ENCODE measurements at regions not wholly inside any gene's neighbourhood (a gene's known extent, or its start where the extent isn't known, plus 50 kb on each side); places are given as distances from the start of the nearest gene placed in this dataset.

DNA sequence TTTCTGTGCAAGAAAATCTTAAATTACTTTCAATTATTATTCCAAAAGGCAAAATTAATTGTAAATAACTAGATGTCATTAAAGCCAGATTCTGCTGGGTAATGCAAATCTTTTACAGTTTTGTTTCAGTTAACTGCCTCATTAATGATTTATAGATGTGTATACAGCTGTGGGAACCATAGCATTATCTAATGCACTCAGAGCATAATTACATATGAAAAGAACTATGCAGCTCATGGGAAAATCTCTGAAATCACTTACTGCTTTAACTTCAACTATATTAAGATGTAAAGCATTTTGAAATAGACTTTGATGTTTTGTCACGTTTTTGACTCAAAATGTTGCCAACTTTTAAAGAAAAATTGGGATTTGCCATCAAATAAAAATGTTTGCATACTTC, 630.3 kb upstream of the KLHL4 start:
- Histone ChIP-seq H3K27ac (no peak overlapping the region), H3K36me3 (no peaks in the 10 kb centered on the region), H3K27me3 (no peaks in the 10 kb centered on the region), H3K4me3 (no peak overlapping the region), H3K4me1 (no peaks in the 10 kb centered on the region), H3K9me3 (peaks cover 0 to 4% (median 0%) of the 10 kb centered on the region in 12 donors)
- 0 to 14% (median 2%) methylated on average over 1 of the region's 1 CpG for WGBS, 4 donors
- intact Hi-C loops (cut with DNase I): no loop called here
- no peak for ATAC-seq
- DNase-seq: no peak
- TF ChIP-seq, protein P1, sequence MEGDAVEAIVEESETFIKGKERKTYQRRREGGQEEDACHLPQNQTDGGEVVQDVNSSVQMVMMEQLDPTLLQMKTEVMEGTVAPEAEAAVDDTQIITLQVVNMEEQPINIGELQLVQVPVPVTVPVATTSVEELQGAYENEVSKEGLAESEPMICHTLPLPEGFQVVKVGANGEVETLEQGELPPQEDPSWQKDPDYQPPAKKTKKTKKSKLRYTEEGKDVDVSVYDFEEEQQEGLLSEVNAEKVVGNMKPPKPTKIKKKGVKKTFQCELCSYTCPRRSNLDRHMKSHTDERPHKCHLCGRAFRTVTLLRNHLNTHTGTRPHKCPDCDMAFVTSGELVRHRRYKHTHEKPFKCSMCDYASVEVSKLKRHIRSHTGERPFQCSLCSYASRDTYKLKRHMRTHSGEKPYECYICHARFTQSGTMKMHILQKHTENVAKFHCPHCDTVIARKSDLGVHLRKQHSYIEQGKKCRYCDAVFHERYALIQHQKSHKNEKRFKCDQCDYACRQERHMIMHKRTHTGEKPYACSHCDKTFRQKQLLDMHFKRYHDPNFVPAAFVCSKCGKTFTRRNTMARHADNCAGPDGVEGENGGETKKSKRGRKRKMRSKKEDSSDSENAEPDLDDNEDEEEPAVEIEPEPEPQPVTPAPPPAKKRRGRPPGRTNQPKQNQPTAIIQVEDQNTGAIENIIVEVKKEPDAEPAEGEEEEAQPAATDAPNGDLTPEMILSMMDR (IDR thresholded peaks at IDR 0.05): no peak
- no peak for TF ChIP-seq POLR2A (IDR thresholded peaks at IDR 0.05)

GRCh38 chrX:86910027-86910426, 607.6 kb upstream of the KLHL4 start:
- Histone ChIP-seq H3K27me3 (no peaks in the 10 kb centered on the region), H3K9me3 (no peaks in the 10 kb centered on the region), H3K4me3 (no peak overlapping the region), H3K4me1 (no peaks in the 10 kb centered on the region), H3K36me3 (no peaks in the 10 kb centered on the region), H3K27ac (no peak overlapping the region)
- TF ChIP-seq, protein P1 (IDR thresholded peaks at IDR 0.05): no peak
- TF ChIP-seq POLR2A (IDR thresholded peaks at IDR 0.05): no peak
- DNase-seq (no peak), ATAC-seq (no peak)
- intact Hi-C loops (cut with DNase I): no loop called here
- WGBS, 4 donors: 61 to 79% (median 70%) methylated on average over 2 of the region's 2 CpGs

DNA sequence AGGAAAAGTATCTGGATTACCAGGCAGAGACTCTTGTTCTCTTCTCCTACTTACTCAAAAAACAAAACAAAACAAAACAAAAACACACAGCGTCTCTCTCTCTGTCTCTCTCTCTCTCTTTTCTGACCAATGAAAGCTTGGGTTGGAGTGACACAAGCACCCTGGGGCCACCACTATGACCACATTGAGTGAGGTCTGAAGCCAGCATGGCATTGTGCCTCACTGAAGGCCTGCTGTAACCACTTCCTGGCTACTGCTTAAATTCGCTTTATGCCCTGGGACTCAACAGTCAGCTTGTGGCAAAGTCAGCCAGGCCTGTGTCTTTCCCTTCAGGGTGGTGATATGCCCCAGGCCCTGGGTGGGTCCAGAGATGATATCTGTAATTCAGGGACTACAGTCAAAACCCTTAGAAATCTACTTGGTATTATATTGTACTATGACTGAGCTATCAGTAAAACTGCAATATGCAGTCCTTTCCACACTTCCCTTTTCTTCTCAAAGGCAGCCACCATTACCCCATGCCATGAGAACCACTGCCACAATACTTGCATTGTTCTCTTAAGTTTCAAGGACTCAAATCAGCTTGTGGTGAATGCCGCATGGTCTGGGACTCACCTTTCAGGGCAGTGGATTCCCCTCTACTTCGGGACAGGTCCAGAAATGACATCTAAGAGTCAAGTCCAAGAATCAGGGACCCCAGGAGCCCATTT, 606.8 kb upstream of the KLHL4 start:
- no peak for DNase-seq
- Histone ChIP-seq H3K27me3 (no peaks in the 10 kb centered on the region), H3K36me3 (no peaks in the 10 kb centered on the region), H3K4me1 (no peaks in the 10 kb centered on the region), H3K9me3 (no peaks in the 10 kb centered on the region), H3K27ac (no peak overlapping the region), H3K4me3 (no peak overlapping the region)
- no peak for ATAC-seq
- intact Hi-C loops (cut with DNase I): no loop called here
- TF ChIP-seq POLR2A (IDR thresholded peaks at IDR 0.05): no peak
- TF ChIP-seq, protein P1 (IDR thresholded peaks at IDR 0.05): no peak
- 60 to 83% (median 74%) methylated on average over 4 of the region's 4 CpGs for WGBS, 4 donors

DNA sequence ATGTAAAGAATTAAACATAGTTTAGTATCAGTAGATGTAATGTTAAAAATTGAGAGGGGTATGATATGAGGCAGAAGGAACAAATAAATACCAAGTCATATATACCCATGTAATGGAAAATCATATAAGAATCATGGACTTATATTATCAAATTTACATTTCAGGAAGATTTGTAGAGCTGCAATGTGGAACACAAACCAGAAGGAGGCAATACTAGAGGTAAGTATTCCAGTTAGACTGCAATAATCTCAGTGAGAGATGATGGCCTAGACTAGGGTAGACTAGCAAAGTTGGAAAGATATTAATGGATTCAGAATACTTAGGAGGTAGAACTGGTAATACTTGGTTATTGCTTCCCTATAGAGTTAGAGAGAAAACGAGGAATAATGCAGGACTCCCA, 603.0 kb upstream of the KLHL4 start:
- DNase-seq: no peak
- H3K27me3 ChIP-seq: no peaks in the 10 kb centered on the region
- ATAC-seq: no peak
- WGBS, 4 donors: 50 to 81% (median 59%) methylated on average over 1 of the region's 1 CpG
- no peaks in the 10 kb centered on the region for H3K4me1 ChIP-seq
- TF ChIP-seq, protein P1 (IDR thresholded peaks at IDR 0.05): no peak
- TF ChIP-seq POLR2A (IDR thresholded peaks at IDR 0.05): no peak
- no peak overlapping the region for H3K4me3 ChIP-seq
- intact Hi-C loops (cut with DNase I): no loop called here
- H3K27ac ChIP-seq: no peak overlapping the region
- H3K36me3 ChIP-seq: no peaks in the 10 kb centered on the region
- no peaks in the 10 kb centered on the region for H3K9me3 ChIP-seq

Measured in heart left ventricle (tissue), 16 donors.